ENCODE measurements at regions not wholly inside any gene's neighbourhood (a gene's known extent, or its start where the extent isn't known, plus 50 kb on each side); places are given as distances from the start of the nearest gene placed in this dataset.

GRCh38 chr12:34379142-34379541 is 356.8 kb downstream of the ALG10 start:
- H3K4me3 ChIP-seq (ENCODE audit: low read length), result no peak overlapping the region
- no peak for TF ChIP-seq CTCF (IDR thresholded peaks at IDR 0.05; ENCODE audit: insufficient read depth, low read depth, low read length, missing control alignments)
- no peak for DNase-seq (ENCODE audit: low read depth)

GRCh38 chr12:34384693-34385092 is 362.4 kb downstream of the ALG10 start:
- no peak for TF ChIP-seq CTCF (IDR thresholded peaks at IDR 0.05; ENCODE audit: insufficient read depth, low read depth, low read length, missing control alignments)

GRCh38 chr12:34386016-34386415 is 363.7 kb downstream of the ALG10 start:
- H3K4me3 ChIP-seq (ENCODE audit: low read length), result no peak overlapping the region
- no peak for TF ChIP-seq CTCF (IDR thresholded peaks at IDR 0.05; ENCODE audit: insufficient read depth, low read depth, low read length, missing control alignments)
- no peak for DNase-seq (ENCODE audit: low read depth)

More at GRCh38 chr12:34384693-34385092, 362.4 kb downstream of the ALG10 start:
- H3K4me3 ChIP-seq (ENCODE audit: low read length), result no peak overlapping the region
- DNase-seq (ENCODE audit: low read depth), result no peak

GRCh38 chr12:34386621-34387255 is 364.4 kb downstream of the ALG10 start:
- H3K4me3 ChIP-seq (ENCODE audit: low read length), result no peak overlapping the region
- TF ChIP-seq CTCF (IDR thresholded peaks at IDR 0.05; ENCODE audit: insufficient read depth, low read depth, low read length, missing control alignments), result no peak
- DNase-seq (ENCODE audit: low read depth), result no peak

GRCh38 chr12:34387711-34388635 is 365.7 kb downstream of the ALG10 start:
- TF ChIP-seq CTCF (IDR thresholded peaks at IDR 0.05; ENCODE audit: insufficient read depth, low read depth, low read length, missing control alignments), result no peak
- DNase-seq (ENCODE audit: low read depth), result no peak

GRCh38 chr12:34388636-34389377 is 366.5 kb downstream of the ALG10 start:
- no peak for DNase-seq (ENCODE audit: low read depth)
- no peak overlapping the region for H3K4me3 ChIP-seq (ENCODE audit: low read length)
- TF ChIP-seq CTCF (IDR thresholded peaks at IDR 0.05; ENCODE audit: insufficient read depth, low read depth, low read length, missing control alignments), result no peak

More at GRCh38 chr12:34387711-34388635, 365.7 kb downstream of the ALG10 start:
- no peak overlapping the region for H3K4me3 ChIP-seq (ENCODE audit: low read length)
